Activated CD4-positive, CD25-positive, alpha-beta regulatory T cell treated with anti-CD3 and anti-CD28 coated beads, Interleukin-2, amount 50 U/mL, for 72 hours (primary cell): ENCODE measurements at regions not wholly inside any gene's neighbourhood (a gene's known extent, or its start where the extent isn't known, plus 50 kb on each side); places are given as distances from the start of the nearest gene placed in this dataset.

Experiments
- DNase-seq: peaks from one replicate; pipeline ENCODE4 v3.0.0; 2021

- no peak for DNase-seq
These were observed 243.7 kb upstream of the PDE10A start for GRCh38 chr6:165906736-165907135.

- no peak for DNase-seq
These were observed 242.7 kb upstream of the PDE10A start for GRCh38 chr6:165905744-165906143.

GRCh38 chr6:165900970-165901369 is 237.9 kb upstream of the PDE10A start:
- DNase-seq: no peak

- no peak for DNase-seq
These were observed 236.6 kb upstream of the PDE10A start for GRCh38 chr6:165899611-165900010.

GRCh38 chr6:165895421-165896165 is 232.6 kb upstream of the PDE10A start:
- DNase-seq: no peak

GRCh38 chr6:165894171-165894825 is 231.3 kb upstream of the PDE10A start:
- no peak for DNase-seq

- DNase-seq: no peak
These were observed 230.4 kb upstream of the PDE10A start for GRCh38 chr6:165893431-165893830.

GRCh38 chr6:165891320-165891719 is 228.3 kb upstream of the PDE10A start:
- DNase-seq: no peak

GRCh38 chr6:165890404-165890735 is 227.3 kb upstream of the PDE10A start:
- DNase-seq: no peak

GRCh38 chr6:165889636-165890403 is 226.8 kb upstream of the PDE10A start:
- no peak for DNase-seq

GRCh38 chr6:165886169-165886568 is 223.1 kb upstream of the PDE10A start:
- no peak for DNase-seq

- peak; percentile 56 for DNase-seq
These were observed 222.0 kb upstream of the PDE10A start for GRCh38 chr6:165884813-165885765.

- DNase-seq: no peak
These were observed 221.0 kb upstream of the PDE10A start for GRCh38 chr6:165883851-165884640.

- no peak for DNase-seq
These were observed 218.8 kb upstream of the PDE10A start for GRCh38 chr6:165881806-165882205.

- no peak for DNase-seq
These were observed 217.6 kb upstream of the PDE10A start for GRCh38 chr6:165880686-165881085.

- DNase-seq: no peak
These were observed 214.7 kb upstream of the PDE10A start for GRCh38 chr6:165877773-165878172.

GRCh38 chr6:165877192-165877591 is 214.2 kb upstream of the PDE10A start:
- DNase-seq: no peak

- no peak for DNase-seq
These were observed 213.5 kb upstream of the PDE10A start for GRCh38 chr6:165876588-165876987.

GRCh38 chr6:165875946-165876345 is 212.9 kb upstream of the PDE10A start:
- no peak for DNase-seq

- no peak for DNase-seq
These were observed 210.9 kb upstream of the PDE10A start for GRCh38 chr6:165873976-165874375.

GRCh38 chr6:165872811-165873210 is 209.8 kb upstream of the PDE10A start:
- DNase-seq: no peak

GRCh38 chr6:165872311-165872710 is 209.3 kb upstream of the PDE10A start:
- DNase-seq: no peak
